Endothelial cell (in vitro differentiated cells): ENCODE measurements at regions not wholly inside any gene's neighbourhood (a gene's known extent, or its start where the extent isn't known, plus 50 kb on each side); places are given as distances from the start of the nearest gene placed in this dataset.
A peak's percentile ranks its signal among the peaks of the same experiment; 100 is the strongest.
"Not testable (repeated sequence)": the region's sequence is repeated elsewhere in the genome, so short reads cannot be mapped to it uniquely, and the experiment has no call there.

Experiments used
- DNase-seq: peaks from one replicate; pipeline ENCODE4 v3.0.0; 2021; ENCODE audit warnings: low spot score
- H3K27ac Mint-ChIP-seq: one replicate; pipeline ENCODE4 v1.8.0; 2021; ENCODE audit warnings: mixed read lengths, inconsistent platforms; ENCODE audit not compliant: unreplicated experiment
- H3K27me3 Mint-ChIP-seq: one replicate; pipeline ENCODE4 v1.8.0; 2021; ENCODE audit warnings: mild to moderate bottlenecking, moderate library complexity, mixed read lengths, inconsistent platforms; ENCODE audit not compliant: unreplicated experiment
- H3K36me3 Mint-ChIP-seq: one replicate; pipeline ENCODE4 v1.8.0; 2021; ENCODE audit warnings: mild to moderate bottlenecking, low read depth, mixed read lengths, inconsistent platforms; ENCODE audit not compliant: unreplicated experiment
- H3K4me1 Mint-ChIP-seq: one replicate; pipeline ENCODE4 v1.8.0; 2021; ENCODE audit warnings: mild to moderate bottlenecking, mixed read lengths, inconsistent platforms; ENCODE audit not compliant: unreplicated experiment
- H3K4me3 Mint-ChIP-seq: one replicate; pipeline ENCODE4 v1.8.0; 2021; ENCODE audit warnings: mild to moderate bottlenecking, mixed read lengths, inconsistent platforms; ENCODE audit not compliant: unreplicated experiment
- H3K9me3 Mint-ChIP-seq: one replicate; pipeline ENCODE4 v1.8.0; 2021; ENCODE audit warnings: mixed read lengths, inconsistent platforms; ENCODE audit not compliant: unreplicated experiment
- TF ChIP-seq, protein P1 (sequence below): fragments of 200-600 bp; sonication (generic); IDR thresholded peaks from one replicate; pipeline ENCODE4 v1.5.0; 2021; ENCODE audit warnings: antibody characterized with exemption; ENCODE audit not compliant: unreplicated experiment

DNA sequence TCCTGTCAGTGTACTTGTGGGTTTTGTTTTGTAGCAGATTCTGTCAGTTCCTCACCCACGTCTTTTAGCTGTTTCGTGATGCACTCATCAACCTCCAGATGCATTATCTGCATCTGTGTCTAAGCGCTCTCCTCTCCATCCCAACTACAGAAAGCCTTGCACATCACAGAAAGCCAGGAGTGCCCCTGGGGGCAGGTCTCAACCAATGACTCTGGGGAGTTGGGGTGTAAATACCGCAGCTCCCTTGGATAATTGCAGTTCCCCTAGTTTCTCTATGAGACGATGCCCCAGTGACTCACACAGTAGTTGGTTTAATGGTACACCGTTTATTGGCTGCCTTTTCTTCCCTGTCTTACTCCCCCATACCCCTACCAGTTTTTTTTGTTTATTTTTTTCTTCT lies 158.1 kb downstream of the SOX4 start:
- no peaks in the 10 kb centered on the region for H3K9me3 Mint-ChIP-seq
- H3K36me3 Mint-ChIP-seq, result peaks cover 3% of the 10 kb centered on the region
- H3K27ac Mint-ChIP-seq, result no peak overlapping the region
- DNase-seq, result no peak
- H3K4me1 Mint-ChIP-seq, result peaks cover 33% of the 10 kb centered on the region
- H3K4me3 Mint-ChIP-seq, result no peak overlapping the region
- H3K27me3 Mint-ChIP-seq, result peaks cover under 1% of the 10 kb centered on the region
- TF ChIP-seq, protein P1, sequence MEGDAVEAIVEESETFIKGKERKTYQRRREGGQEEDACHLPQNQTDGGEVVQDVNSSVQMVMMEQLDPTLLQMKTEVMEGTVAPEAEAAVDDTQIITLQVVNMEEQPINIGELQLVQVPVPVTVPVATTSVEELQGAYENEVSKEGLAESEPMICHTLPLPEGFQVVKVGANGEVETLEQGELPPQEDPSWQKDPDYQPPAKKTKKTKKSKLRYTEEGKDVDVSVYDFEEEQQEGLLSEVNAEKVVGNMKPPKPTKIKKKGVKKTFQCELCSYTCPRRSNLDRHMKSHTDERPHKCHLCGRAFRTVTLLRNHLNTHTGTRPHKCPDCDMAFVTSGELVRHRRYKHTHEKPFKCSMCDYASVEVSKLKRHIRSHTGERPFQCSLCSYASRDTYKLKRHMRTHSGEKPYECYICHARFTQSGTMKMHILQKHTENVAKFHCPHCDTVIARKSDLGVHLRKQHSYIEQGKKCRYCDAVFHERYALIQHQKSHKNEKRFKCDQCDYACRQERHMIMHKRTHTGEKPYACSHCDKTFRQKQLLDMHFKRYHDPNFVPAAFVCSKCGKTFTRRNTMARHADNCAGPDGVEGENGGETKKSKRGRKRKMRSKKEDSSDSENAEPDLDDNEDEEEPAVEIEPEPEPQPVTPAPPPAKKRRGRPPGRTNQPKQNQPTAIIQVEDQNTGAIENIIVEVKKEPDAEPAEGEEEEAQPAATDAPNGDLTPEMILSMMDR, result no peak

DNA sequence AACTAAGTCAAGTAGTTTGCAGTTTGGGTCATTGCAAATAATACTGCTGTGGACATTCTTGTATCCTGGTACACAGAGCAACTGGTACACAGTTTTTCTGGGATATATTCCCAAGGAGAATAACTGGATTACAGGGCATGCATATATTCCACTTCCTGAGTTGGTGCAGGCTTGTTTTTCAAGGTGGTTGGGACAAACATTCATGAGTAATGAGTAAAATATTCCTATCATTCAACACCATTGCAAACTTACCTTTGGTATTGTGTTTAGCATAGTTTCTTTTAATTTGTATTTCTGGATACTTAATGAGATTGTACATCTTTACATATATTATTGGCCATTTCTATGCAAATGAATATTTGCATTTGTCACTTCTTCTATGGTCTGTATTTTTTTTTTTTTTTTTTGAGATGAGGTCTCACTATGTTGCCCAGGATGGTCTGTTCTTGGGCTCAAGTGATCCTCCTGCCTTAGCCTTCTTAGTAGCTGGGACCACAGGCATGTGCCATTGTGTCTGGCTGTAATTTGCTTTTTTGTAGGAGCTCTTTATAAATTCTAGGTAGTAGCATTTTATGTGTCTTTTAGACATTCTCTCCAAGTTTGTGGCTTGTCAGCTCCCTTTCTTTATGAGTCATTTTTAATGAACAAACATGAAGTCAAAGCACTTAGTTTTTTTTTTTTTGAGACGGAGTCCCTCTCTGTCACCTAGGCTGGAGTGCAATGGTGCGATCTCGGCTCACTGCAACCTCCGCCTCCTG lies 158.7 kb downstream of the SOX4 start:
- Mint-ChIP-seq H3K27ac (no peak overlapping the region), H3K27me3 (peaks cover 3% of the 10 kb centered on the region)

DNA sequence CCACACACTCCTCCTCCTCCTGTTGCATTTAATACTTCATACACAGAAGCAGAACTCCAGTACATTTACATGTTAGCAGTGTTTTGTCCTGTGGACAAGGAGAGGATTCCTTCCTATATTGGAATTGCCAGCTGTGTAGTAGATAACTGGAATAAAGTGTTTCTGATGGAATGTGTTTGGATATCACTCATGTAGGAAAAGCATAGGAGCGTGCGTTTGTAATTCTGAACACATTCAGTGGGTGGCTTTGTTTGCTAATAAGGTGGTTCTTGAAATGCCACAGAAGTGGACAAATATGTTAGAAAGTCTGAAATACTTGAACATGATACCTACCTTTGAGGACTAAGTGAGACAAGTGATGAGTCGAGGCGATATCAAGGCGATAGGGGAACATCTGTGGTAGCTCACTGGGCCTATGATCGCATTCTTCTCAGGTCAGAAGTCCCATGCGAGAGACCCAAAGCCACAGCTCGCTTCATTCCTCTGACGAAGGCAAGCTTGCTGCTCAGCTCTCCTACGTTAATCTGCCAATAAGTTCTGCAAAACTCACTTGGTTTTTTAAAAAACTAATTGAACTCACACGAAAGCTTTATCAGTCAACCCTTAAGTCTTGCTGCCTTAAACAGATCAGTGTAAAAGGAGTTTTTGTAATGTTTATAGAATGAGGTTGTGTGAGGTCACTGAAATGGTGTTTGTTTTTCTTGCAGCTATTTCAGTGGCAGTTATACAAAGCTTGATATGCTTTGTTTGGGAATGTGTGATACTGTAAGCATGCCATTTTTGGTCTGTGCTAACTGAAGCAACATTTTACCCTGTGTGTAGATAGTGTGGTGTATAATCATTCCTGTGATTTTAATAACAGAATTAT lies 159.9 kb downstream of the SOX4 start:
- Mint-ChIP-seq H3K4me3 (no peak overlapping the region), H3K36me3 (peaks cover 12% of the 10 kb centered on the region), H3K4me1 (peaks cover 30% of the 10 kb centered on the region), H3K27me3 (peaks cover 3% of the 10 kb centered on the region), H3K27ac (no peak overlapping the region), H3K9me3 (no peaks in the 10 kb centered on the region)
- TF ChIP-seq, protein P1, result no peak
- DNase-seq, result no peak

More for the DNA sequence above, 158.7 kb downstream of the SOX4 start:
- peaks cover 9% of the 10 kb centered on the region for H3K36me3 Mint-ChIP-seq
- no peak for DNase-seq
- TF ChIP-seq, protein P1, result no peak
- H3K4me1 Mint-ChIP-seq, result peaks cover 35% of the 10 kb centered on the region
- no peaks in the 10 kb centered on the region for H3K9me3 Mint-ChIP-seq
- no peak overlapping the region for H3K4me3 Mint-ChIP-seq

DNA sequence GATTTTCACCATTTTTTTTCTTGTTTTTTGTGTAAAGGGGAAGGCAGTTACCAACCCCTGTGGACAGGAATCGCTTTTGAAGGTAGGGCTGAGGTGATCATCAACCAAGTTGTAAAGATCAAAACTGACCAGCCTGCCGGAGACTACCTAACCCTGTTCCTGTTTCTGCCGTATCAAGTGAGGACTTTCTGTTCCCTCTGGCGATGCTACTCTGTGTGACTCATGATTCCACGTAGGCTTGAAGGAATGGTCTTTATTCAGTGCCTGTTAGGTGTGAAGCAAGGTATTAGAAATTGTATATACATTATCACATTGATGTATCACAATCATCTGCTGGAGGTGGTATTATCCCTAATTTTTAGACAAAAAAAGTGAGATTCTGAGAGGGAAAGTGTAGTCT lies 161.3 kb downstream of the SOX4 start:
- Mint-ChIP-seq H3K4me1 (peaks cover 24% of the 10 kb centered on the region), H3K36me3 (peaks cover 12% of the 10 kb centered on the region), H3K27me3 (peaks cover 3% of the 10 kb centered on the region), H3K27ac (no peak overlapping the region), H3K9me3 (no peaks in the 10 kb centered on the region), H3K4me3 (no peak overlapping the region)
- TF ChIP-seq, protein P1, result no peak
- DNase-seq, result no peak

DNA sequence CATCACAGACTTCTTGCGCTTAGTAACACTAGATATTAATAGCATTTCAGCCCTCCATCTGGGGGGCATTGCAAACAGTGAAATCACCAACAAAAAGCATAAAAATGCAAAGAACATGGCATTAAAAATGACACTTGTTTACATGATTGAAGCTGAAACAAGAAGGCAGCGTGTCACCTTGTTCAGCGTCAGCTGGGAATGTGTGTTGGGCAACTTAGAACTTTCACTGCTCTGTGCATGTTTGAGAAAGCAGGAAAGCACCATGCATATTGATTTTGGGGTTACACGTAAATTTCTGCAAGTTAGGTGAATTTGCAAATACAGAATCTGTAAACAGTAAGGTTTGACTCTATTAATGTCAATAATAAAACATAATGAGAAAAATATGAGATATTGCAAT lies 162.9 kb downstream of the SOX4 start:
- DNase-seq, result no peak
- no peaks in the 10 kb centered on the region for H3K9me3 Mint-ChIP-seq
- H3K36me3 Mint-ChIP-seq, result peaks cover 20% of the 10 kb centered on the region
- peak overlapping the region; percentile 45 for H3K4me3 Mint-ChIP-seq
- H3K27me3 Mint-ChIP-seq, result peaks cover 3% of the 10 kb centered on the region
- TF ChIP-seq, protein P1, result no peak
- H3K27ac Mint-ChIP-seq, result peak overlapping the region; percentile 55
- H3K4me1 Mint-ChIP-seq, result peaks cover 24% of the 10 kb centered on the region

DNA sequence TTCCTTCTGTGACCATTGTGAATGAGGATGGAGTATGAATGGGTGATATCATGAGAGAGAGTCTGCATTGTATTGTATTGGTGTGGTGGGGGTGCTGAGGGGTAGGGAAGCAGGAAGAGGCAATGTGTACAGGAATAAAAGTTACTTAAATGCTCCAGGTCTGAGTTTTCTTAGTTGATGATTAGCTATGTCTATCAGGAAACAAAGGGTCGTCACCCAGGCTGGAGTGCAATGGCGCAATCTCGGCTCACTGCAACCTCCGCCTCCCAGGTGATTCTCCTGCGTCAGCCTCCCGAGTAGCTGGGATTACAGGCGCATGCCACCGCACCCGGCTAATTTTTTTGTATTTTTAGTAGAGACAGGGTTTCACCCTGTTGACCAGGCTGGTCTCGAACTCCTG lies 163.8 kb downstream of the SOX4 start:
- Mint-ChIP-seq H3K27ac (peak overlapping the region; percentile 55), H3K4me3 (peak overlapping the region; percentile 1), H3K4me1 (peaks cover 22% of the 10 kb centered on the region), H3K36me3 (peaks cover 29% of the 10 kb centered on the region)
- not testable (repeated sequence) for H3K27me3 Mint-ChIP-seq, H3K9me3 Mint-ChIP-seq, DNase-seq
